ENCODE measurements at regions not wholly inside any gene's neighbourhood (a gene's known extent, or its start where the extent isn't known, plus 50 kb on each side); places are given as distances from the start of the nearest gene placed in this dataset.

DNA sequence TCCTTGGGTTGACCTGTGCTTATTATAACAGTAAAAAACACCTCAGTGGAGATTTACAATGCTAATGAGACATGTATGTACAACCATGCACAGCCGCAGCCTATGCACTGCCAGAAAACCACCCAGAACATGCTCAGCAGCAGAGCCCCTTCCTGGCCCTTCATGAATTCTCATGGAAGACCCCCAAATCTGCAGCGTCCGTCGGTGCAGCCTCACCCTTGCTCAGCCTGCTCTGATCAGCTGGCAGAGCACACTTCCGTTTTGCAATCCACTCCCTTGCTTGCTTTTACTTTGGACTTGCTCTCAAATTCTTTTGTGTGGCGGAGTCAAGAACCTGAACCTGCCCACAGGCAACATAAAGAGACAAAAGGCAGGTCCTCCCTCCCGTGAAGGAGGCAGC, 378.2 kb upstream of the SULF2 start:
- TF ChIP-seq POLR2A (IDR thresholded peaks at IDR 0.05; ENCODE audit: low read depth, low read length), result no peak
- no peak for TF ChIP-seq TAF1 (IDR thresholded peaks at IDR 0.05; ENCODE audit: borderline replicate concordance, low read depth, low read length)
- TF ChIP-seq POLR2AphosphoS5 (IDR thresholded peaks at IDR 0.05; ENCODE audit: low read depth, low read length), result no peak
